ENCODE measurements at regions not wholly inside any gene's neighbourhood (a gene's known extent, or its start where the extent isn't known, plus 50 kb on each side); places are given as distances from the start of the nearest gene placed in this dataset.

- TF ChIP-seq CTCF (IDR thresholded peaks at IDR 0.05; ENCODE audit: insufficient read depth, low read length, poor library complexity, severe bottlenecking) (no peak), EZH2phosphoT487 (conservative IDR thresholded peaks at IDR 0.05; ENCODE audit: low read length) (no peak)
Measured at GRCh38 chr5:168017313-168017712, 274.1 kb upstream of the WWC1 start.

Measured in SU-DHL-6 (cell line).